BLaER1 treated with 17β-estradiol and CSF1 and Interleukin-3, amounts not matched to agents 10 nM and 100 nM (cell line): ENCODE measurements at regions not wholly inside any gene's neighbourhood (a gene's known extent, or its start where the extent isn't known, plus 50 kb on each side); places are given as distances from the start of the nearest gene placed in this dataset.
A peak's percentile ranks its signal among the peaks of the same experiment; 100 is the strongest.
"Not testable (repeated sequence)": the region's sequence is repeated elsewhere in the genome, so short reads cannot be mapped to it uniquely, and the experiment has no call there.

Source experiments
- H3K27ac ChIP-seq, 11 experiments: shearing (Covaris generic); formaldehyde crosslinking; 2 replicates each; pipeline ENCODE4 v1.8.1; 2022
- H3K27me3 ChIP-seq, 11 experiments: shearing (Covaris generic); formaldehyde crosslinking; 2 replicates each; pipeline ENCODE4 v1.8.1; 2022
- H3K36me3 ChIP-seq, 11 experiments: shearing (Covaris generic); formaldehyde crosslinking; 2 replicates each; pipeline ENCODE4 v1.8.1; 2022
- H3K4me1 ChIP-seq, 10 experiments: shearing (Covaris generic); formaldehyde crosslinking; 2 replicates each; pipeline ENCODE4 v1.8.1; 2022
- H3K4me2 ChIP-seq, 11 experiments: shearing (Covaris generic); formaldehyde crosslinking; 2 replicates each; pipeline ENCODE4 v1.8.1; 2022
- H3K4me3 ChIP-seq, 10 experiments: shearing (Covaris generic); formaldehyde crosslinking; 2 replicates each; pipeline ENCODE4 v1.8.1; 2022
- H3K9ac ChIP-seq, 11 experiments: shearing (Covaris generic); formaldehyde crosslinking; 2 replicates each; pipeline ENCODE4 v1.8.1; 2022
- H3K9me3 ChIP-seq, 11 experiments: shearing (Covaris generic); formaldehyde crosslinking; replicated peaks in 1 of 11; 2 replicates each; pipeline ENCODE4 v1.8.1; 2022
- H4K20me1 ChIP-seq, 11 experiments: shearing (Covaris generic); formaldehyde crosslinking; 2 replicates each; pipeline ENCODE4 v1.8.1; 2022
- Cebpa-rat ChIP-seq, 11 experiments: shearing (Covaris generic); IDR thresholded peaks; 2 replicates each; pipeline ENCODE4 v1.8.1; 2022

GRCh38 chr6:946546-946945 lies 253.6 kb upstream of the EXOC2 start:
- H4K20me1 ChIP-seq = no peaks in the 10 kb centered on the region; a peak in 1 of 22 replicates
- no peak overlapping the region for H3K9ac ChIP-seq
- TF ChIP-seq Cebpa-rat (IDR thresholded peaks at IDR 0.05) = no peak
- H3K36me3 ChIP-seq = no peaks in the 10 kb centered on the region
- no peak overlapping the region for H3K4me3 ChIP-seq
- H3K4me2 ChIP-seq = peak overlapping the region in 8 of 11 experiments; percentile 4 to 48 (median 35); a peak in 9 of 22 replicates
- peaks cover 0 to 33% (median 9%) of the 10 kb centered on the region in 10 experiments; a peak in 13 of 20 replicates for H3K4me1 ChIP-seq
- H3K27me3 ChIP-seq = no peaks in the 10 kb centered on the region
- H3K27ac ChIP-seq = no peak overlapping the region
- no peaks in the 10 kb centered on the region for H3K9me3 ChIP-seq

GRCh38 chr6:939526-940252 lies 246.8 kb upstream of the EXOC2 start:
- Histone ChIP-seq H3K4me3 (no peak overlapping the region), H3K9ac (no peak overlapping the region), H3K4me1 (peaks cover 0 to 16% (median 8%) of the 10 kb centered on the region in 10 experiments; a peak in 11 of 20 replicates)

GRCh38 chr6:938916-939315 lies 246.0 kb upstream of the EXOC2 start:
- Histone ChIP-seq H3K36me3 (no peaks in the 10 kb centered on the region), H3K9ac (no peak overlapping the region), H3K9me3 (no peaks in the 10 kb centered on the region), H3K27me3 (no peaks in the 10 kb centered on the region), H4K20me1 (no peaks in the 10 kb centered on the region), H3K27ac (no peak overlapping the region), H3K4me2 (no peak overlapping the region), H3K4me1 (peaks cover 0 to 8% (median 2%) of the 10 kb centered on the region in 10 experiments; a peak in 10 of 20 replicates), H3K4me3 (no peak overlapping the region)
- no peak for TF ChIP-seq Cebpa-rat (IDR thresholded peaks at IDR 0.05)

More at GRCh38 chr6:939526-940252, 246.8 kb upstream of the EXOC2 start:
- Histone ChIP-seq H3K27me3 (no peaks in the 10 kb centered on the region), H4K20me1 (no peaks in the 10 kb centered on the region), H3K27ac (no peak overlapping the region), H3K9me3 (no peaks in the 10 kb centered on the region), H3K36me3 (no peaks in the 10 kb centered on the region), H3K4me2 (peak overlapping the region in 2 of 11 experiments; percentile 11 to 17; a peak in 3 of 22 replicates)
- no peak for TF ChIP-seq Cebpa-rat (IDR thresholded peaks at IDR 0.05)

- H3K36me3 ChIP-seq = no peaks in the 10 kb centered on the region
- H3K4me3 ChIP-seq = no peak overlapping the region
- no peaks in the 10 kb centered on the region for H3K27me3 ChIP-seq
- no peaks in the 10 kb centered on the region for H3K9me3 ChIP-seq
- TF ChIP-seq Cebpa-rat (IDR thresholded peaks at IDR 0.05) = no peak
- H4K20me1 ChIP-seq = no peaks in the 10 kb centered on the region
- H3K27ac ChIP-seq = no peak overlapping the region
- H3K4me2 ChIP-seq = no peak overlapping the region
- H3K9ac ChIP-seq = no peak overlapping the region
- peaks cover 0 to 7% (median 0%) of the 10 kb centered on the region in 10 experiments; a peak in 3 of 20 replicates for H3K4me1 ChIP-seq
These were observed 245.4 kb upstream of the EXOC2 start for GRCh38 chr6:938271-938905.

- H3K4me3 ChIP-seq = no peak overlapping the region
- H3K27me3 ChIP-seq = no peaks in the 10 kb centered on the region
- peaks cover 0 to 6% (median 0%) of the 10 kb centered on the region in 11 experiments; a peak in 6 of 22 replicates for H3K9me3 ChIP-seq
- H3K27ac ChIP-seq = no peak overlapping the region
- no peak overlapping the region for H3K9ac ChIP-seq
- no peak overlapping the region for H3K4me2 ChIP-seq
- TF ChIP-seq Cebpa-rat (IDR thresholded peaks at IDR 0.05) = no peak
- peaks cover 0 to 10% (median 0%) of the 10 kb centered on the region in 10 experiments; a peak in 3 of 20 replicates for H3K4me1 ChIP-seq
- no peaks in the 10 kb centered on the region for H4K20me1 ChIP-seq
- no peaks in the 10 kb centered on the region for H3K36me3 ChIP-seq
These were observed 242.6 kb upstream of the EXOC2 start for GRCh38 chr6:935582-935981.

- no peak overlapping the region for H3K27ac ChIP-seq
- TF ChIP-seq Cebpa-rat (IDR thresholded peaks at IDR 0.05) = no peak
- H3K9me3 ChIP-seq = peaks cover 0 to 6% (median 0%) of the 10 kb centered on the region in 11 experiments; a peak in 6 of 22 replicates
- H3K36me3 ChIP-seq = no peaks in the 10 kb centered on the region
- no peak overlapping the region for H3K4me2 ChIP-seq
- H3K4me3 ChIP-seq = no peak overlapping the region
- no peaks in the 10 kb centered on the region for H3K27me3 ChIP-seq
- H4K20me1 ChIP-seq = no peaks in the 10 kb centered on the region
- no peak overlapping the region for H3K9ac ChIP-seq
- H3K4me1 ChIP-seq = peaks cover 0 to 8% (median 0%) of the 10 kb centered on the region in 10 experiments; a peak in 3 of 20 replicates
These were observed 241.7 kb upstream of the EXOC2 start for GRCh38 chr6:934686-935085.

- peaks cover 0 to 11% (median 5%) of the 10 kb centered on the region in 11 experiments; a peak in 8 of 22 replicates for H3K9me3 ChIP-seq
- H3K27ac ChIP-seq, H3K9ac ChIP-seq, H3K27me3 ChIP-seq, H3K4me1 ChIP-seq, H3K4me3 ChIP-seq, H3K4me2 ChIP-seq, H4K20me1 ChIP-seq, H3K36me3 ChIP-seq: not testable (repeated sequence)
These were observed 239.0 kb upstream of the EXOC2 start for GRCh38 chr6:931919-932318.

- Histone ChIP-seq H3K36me3 (no peaks in the 10 kb centered on the region), H3K27me3 (no peaks in the 10 kb centered on the region), H3K9me3 (peaks cover 20 to 36% (median 28%) of the 10 kb centered on the region in 11 experiments), H4K20me1 (no peaks in the 10 kb centered on the region), H3K4me2 (no peak overlapping the region), H3K9ac (no peak overlapping the region), H3K4me3 (no peak overlapping the region), H3K4me1 (no peaks in the 10 kb centered on the region), H3K27ac (no peak overlapping the region)
- no peak for TF ChIP-seq Cebpa-rat (IDR thresholded peaks at IDR 0.05)
These were observed 234.2 kb upstream of the EXOC2 start for GRCh38 chr6:927157-927556.

GRCh38 chr6:925656-926213 lies 232.8 kb upstream of the EXOC2 start:
- Histone ChIP-seq H3K27me3 (no peaks in the 10 kb centered on the region), H3K4me1 (no peaks in the 10 kb centered on the region), H3K4me3 (no peak overlapping the region), H3K36me3 (peaks cover 0 to 6% (median 0%) of the 10 kb centered on the region in 11 experiments; a peak in 3 of 22 replicates), H3K9me3 (peaks cover 34 to 45% (median 39%) of the 10 kb centered on the region in 11 experiments), H3K27ac (no peak overlapping the region), H3K4me2 (no peak overlapping the region), H4K20me1 (no peaks in the 10 kb centered on the region), H3K9ac (no peak overlapping the region)
- TF ChIP-seq Cebpa-rat (IDR thresholded peaks at IDR 0.05) = no peak
